GM12874 (cell line): ENCODE measurements at regions not wholly inside any gene's neighbourhood (a gene's known extent, or its start where the extent isn't known, plus 50 kb on each side); places are given as distances from the start of the nearest gene placed in this dataset.

Experiments used
- TF ChIP-seq, protein P1 (sequence below): IDR thresholded peaks from 2 replicates; pipeline ENCODE4 v1.5.1; 2011; ENCODE audit warnings: low read depth, mild to moderate bottlenecking, control low read depth, low read length, moderate library complexity; ENCODE audit not compliant: insufficient read depth

DNA sequence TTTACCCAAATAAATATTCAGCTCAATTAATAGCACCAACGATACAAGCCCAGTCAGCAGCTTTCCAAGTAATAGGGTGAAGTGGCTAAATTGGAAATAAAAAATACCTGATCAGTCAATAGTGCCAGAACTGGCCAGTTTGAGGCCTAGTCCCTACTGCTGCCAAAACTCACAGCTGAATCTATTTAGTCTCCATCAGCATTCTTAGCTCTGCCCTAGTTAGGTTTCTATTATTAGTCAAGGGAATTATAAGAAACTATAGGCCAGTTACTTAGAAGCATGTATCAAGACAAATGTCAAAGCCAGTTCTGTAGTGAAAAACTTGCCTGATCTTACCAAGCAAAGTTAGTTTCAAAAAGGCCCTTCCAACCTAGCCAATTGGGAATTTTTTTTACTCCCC lies 146.2 kb upstream of the ZBTB20 start:
- TF ChIP-seq, protein P1, sequence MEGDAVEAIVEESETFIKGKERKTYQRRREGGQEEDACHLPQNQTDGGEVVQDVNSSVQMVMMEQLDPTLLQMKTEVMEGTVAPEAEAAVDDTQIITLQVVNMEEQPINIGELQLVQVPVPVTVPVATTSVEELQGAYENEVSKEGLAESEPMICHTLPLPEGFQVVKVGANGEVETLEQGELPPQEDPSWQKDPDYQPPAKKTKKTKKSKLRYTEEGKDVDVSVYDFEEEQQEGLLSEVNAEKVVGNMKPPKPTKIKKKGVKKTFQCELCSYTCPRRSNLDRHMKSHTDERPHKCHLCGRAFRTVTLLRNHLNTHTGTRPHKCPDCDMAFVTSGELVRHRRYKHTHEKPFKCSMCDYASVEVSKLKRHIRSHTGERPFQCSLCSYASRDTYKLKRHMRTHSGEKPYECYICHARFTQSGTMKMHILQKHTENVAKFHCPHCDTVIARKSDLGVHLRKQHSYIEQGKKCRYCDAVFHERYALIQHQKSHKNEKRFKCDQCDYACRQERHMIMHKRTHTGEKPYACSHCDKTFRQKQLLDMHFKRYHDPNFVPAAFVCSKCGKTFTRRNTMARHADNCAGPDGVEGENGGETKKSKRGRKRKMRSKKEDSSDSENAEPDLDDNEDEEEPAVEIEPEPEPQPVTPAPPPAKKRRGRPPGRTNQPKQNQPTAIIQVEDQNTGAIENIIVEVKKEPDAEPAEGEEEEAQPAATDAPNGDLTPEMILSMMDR: no peak

DNA sequence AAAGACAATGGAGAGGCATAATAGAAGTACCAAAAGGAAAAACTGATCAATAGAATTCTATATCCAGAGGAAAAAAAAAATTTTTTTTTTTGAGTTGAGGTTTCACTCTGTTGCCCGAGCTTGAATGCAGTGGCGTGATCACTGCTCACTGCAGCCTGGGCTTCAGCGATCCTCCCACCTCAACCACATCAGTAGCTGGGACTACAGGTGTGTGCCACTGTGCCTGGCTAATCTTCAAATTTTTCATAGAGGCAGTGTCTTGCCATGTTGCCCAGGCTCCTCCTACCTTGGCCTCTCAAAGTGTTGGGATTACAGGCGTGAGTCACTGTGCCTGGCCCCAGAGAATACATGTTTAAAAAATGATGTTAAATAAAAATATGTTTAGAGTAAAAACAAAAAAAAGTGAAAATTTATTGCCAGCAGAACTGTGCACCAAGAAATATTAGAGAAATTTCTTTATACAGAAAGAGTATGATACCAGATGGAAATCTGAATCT lies 154.3 kb upstream of the ZBTB20 start:
- TF ChIP-seq, protein P1: no peak

DNA sequence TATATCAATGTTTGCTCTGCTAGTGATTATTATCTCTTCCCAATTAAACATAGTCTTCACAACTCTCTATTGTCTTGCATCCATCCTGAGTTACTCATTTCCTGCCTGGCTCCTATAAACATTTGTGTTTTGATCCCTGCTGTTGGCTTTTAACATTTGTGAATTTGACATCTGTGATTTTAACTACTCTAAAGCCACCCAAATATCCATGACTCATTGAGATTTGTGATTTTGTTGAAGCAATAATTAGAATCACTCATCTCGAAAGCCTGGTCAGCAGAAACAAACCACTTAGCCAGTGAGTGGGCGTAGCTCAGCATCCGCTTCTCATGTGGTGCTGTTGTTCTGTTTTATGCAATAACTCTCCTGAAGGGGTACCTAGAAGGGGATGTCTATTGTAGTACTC lies 174.3 kb upstream of the ZBTB20 start:
- TF ChIP-seq, protein P1: no peak

DNA sequence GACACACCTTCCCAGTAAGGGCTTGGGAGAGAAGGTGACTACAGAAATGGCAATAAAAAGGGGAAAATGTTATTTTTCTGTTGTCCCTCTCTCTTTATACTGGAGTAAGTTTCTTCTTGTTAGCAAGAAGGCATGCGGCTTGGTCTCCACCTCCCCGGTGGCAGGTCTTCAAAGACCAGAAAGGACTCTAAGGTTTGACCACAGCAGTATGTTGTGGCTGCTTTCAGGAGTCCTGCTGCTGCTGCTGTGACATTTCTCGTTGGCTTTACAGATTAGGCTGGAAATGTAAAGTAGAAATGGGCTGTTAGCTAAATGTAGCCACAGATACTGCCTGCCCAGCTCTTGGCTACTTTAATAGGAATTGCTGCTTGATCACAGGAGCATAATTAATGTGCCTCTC lies 175.8 kb upstream of the ZBTB20 start:
- TF ChIP-seq, protein P1: no peak

DNA sequence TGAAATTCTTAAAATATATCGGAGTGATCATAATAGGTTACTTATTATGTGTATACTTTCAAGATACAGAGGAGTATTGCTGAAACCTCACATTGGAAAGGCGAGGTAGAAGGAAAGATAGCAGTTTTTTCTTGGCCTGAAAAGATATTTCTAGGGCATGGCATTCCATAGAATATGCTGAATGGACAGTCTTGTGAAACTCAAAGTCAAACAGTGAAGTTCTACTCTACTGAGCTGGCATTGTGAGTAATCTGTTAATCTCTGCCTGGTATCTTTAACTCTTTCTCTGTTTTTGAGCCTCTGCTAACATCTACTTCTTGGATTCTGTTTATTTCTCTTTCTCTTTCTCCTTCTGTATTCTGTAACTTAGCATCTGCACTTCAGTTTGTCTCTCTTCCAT lies 176.3 kb upstream of the ZBTB20 start:
- TF ChIP-seq, protein P1: no peak

DNA sequence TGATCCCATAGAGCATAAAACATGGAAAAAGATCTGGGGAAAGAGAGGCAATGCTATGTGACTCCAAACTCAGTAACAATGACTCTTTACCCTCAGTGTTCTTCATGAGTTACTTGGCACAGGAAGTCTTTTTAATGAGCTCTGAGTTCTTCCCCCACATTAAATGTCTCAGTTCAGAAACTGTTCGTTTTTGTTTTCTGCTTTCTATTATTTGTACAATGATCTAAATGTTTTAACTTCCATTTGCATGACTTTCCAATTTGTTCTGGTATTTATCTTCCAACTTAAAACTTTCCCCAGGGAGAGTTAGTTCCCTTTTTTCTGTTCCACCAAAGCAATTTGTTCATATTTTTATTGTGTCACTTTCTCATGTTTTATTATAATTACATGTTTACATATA lies 177.0 kb upstream of the ZBTB20 start:
- TF ChIP-seq, protein P1: no peak

DNA sequence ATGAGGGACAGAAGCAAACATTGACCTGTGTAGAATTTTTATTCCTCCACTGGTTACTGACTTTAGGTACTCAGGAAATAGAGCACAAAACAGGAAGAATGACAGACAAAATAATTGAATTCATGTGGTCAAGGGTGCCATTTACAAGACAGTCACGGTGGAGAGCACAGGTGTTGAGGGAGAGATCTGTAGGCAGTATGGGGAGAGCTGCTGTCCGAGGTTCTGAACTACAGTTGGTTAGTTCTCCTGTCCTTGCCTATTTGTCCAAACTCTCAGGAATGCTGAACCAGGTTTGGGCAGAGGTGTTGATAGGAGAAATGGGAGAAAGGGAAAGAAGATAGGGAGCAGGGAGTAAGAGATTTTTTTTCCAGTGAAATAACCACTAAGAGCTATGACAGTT lies 178.5 kb upstream of the ZBTB20 start:
- TF ChIP-seq, protein P1: no peak
